ENCODE measurements at regions not wholly inside any gene's neighbourhood (a gene's known extent, or its start where the extent isn't known, plus 50 kb on each side); places are given as distances from the start of the nearest gene placed in this dataset.

GRCh38 chr4:178240891-178241290 is 798.7 kb upstream of the AGA start:
- no peak for TF ChIP-seq CTCF (IDR thresholded peaks at IDR 0.05; ENCODE audit: control extremely low read depth, extremely low read depth)
- H3K36me3 ChIP-seq (ENCODE audit: control insufficient read depth in 4 of 4, insufficient read depth in 4 of 4, low read length in 4 of 4) = no peaks in the 10 kb centered on the region
- no peak for DNase-seq
- peaks cover 0 to 7% (median 3%) of the 10 kb centered on the region in 4 donors for H3K9me3 ChIP-seq (ENCODE audit: control insufficient read depth in 4 of 4, insufficient read depth in 3 of 4, low read length in 3 of 4)
- no peak for ATAC-seq (ENCODE audit: insufficient read depth, low FRiP score)
- no peaks in the 10 kb centered on the region for H3K27me3 ChIP-seq (ENCODE audit: control insufficient read depth in 3 of 3, insufficient read depth in 3 of 3, low read length in 2 of 3)
- H3K27ac ChIP-seq (ENCODE audit: low read depth in 1 of 2, low read length in 1 of 2) = no peak overlapping the region
- H3K4me3 ChIP-seq = no peak overlapping the region
- H3K4me1 ChIP-seq (ENCODE audit: control insufficient read depth in 5 of 5, insufficient read depth in 5 of 5, low read length in 5 of 5) = no peaks in the 10 kb centered on the region
- 87 to 92% methylated on average over 9 of the region's 9 CpGs for WGBS, 2 donors
- no peak overlapping the region for H3K9ac ChIP-seq (ENCODE audit: insufficient read depth in 1 of 2, low read length in 2 of 2)

- no peak overlapping the region for H3K4me3 ChIP-seq
- H3K9ac ChIP-seq (ENCODE audit: insufficient read depth in 1 of 2, low read length in 2 of 2) = no peak overlapping the region
- H3K4me1 ChIP-seq (ENCODE audit: control insufficient read depth in 5 of 5, insufficient read depth in 5 of 5, low read length in 5 of 5) = no peaks in the 10 kb centered on the region
- no peaks in the 10 kb centered on the region for H3K27me3 ChIP-seq (ENCODE audit: control insufficient read depth in 3 of 3, insufficient read depth in 3 of 3, low read length in 2 of 3)
- H3K27ac ChIP-seq (ENCODE audit: low read depth in 1 of 2, low read length in 1 of 2) = no peak overlapping the region
- WGBS, 2 donors = 71 to 86% methylated on average over 3 of the region's 3 CpGs
- peaks cover 0 to 7% (median 3%) of the 10 kb centered on the region in 4 donors for H3K9me3 ChIP-seq (ENCODE audit: control insufficient read depth in 4 of 4, insufficient read depth in 3 of 4, low read length in 3 of 4)
- H3K36me3 ChIP-seq (ENCODE audit: control insufficient read depth in 4 of 4, insufficient read depth in 4 of 4, low read length in 4 of 4) = no peaks in the 10 kb centered on the region
- ATAC-seq (ENCODE audit: insufficient read depth, low FRiP score) = no peak
- DNase-seq = no peak
- no peak for TF ChIP-seq CTCF (IDR thresholded peaks at IDR 0.05; ENCODE audit: control extremely low read depth, extremely low read depth)
These were observed 799.4 kb upstream of the AGA start for GRCh38 chr4:178241601-178242118.

GRCh38 chr4:178242655-178243054 is 800.4 kb upstream of the AGA start:
- 89 to 96% methylated on average over 6 of the region's 6 CpGs for whole genome bisulfite sequencing, 2 donors
- ATAC-seq (ENCODE audit: insufficient read depth, low FRiP score) = no peak

More at GRCh38 chr4:178242655-178243054, 800.4 kb upstream of the AGA start:
- TF ChIP-seq CTCF (IDR thresholded peaks at IDR 0.05; ENCODE audit: control extremely low read depth, extremely low read depth) = no peak
- DNase-seq = no peak
- no peak overlapping the region for H3K9ac ChIP-seq (ENCODE audit: insufficient read depth in 1 of 2, low read length in 2 of 2)
- no peaks in the 10 kb centered on the region for H3K27me3 ChIP-seq (ENCODE audit: control insufficient read depth in 3 of 3, insufficient read depth in 3 of 3, low read length in 2 of 3)
- H3K4me3 ChIP-seq = no peak overlapping the region
- no peaks in the 10 kb centered on the region for H3K36me3 ChIP-seq (ENCODE audit: control insufficient read depth in 4 of 4, insufficient read depth in 4 of 4, low read length in 4 of 4)
- H3K9me3 ChIP-seq (ENCODE audit: control insufficient read depth in 4 of 4, insufficient read depth in 3 of 4, low read length in 3 of 4) = peaks cover 0 to 7% (median 3%) of the 10 kb centered on the region in 4 donors
- no peaks in the 10 kb centered on the region for H3K4me1 ChIP-seq (ENCODE audit: control insufficient read depth in 5 of 5, insufficient read depth in 5 of 5, low read length in 5 of 5)
- H3K27ac ChIP-seq (ENCODE audit: low read depth in 1 of 2, low read length in 1 of 2) = no peak overlapping the region
